ENCODE measurements at regions not wholly inside any gene's neighbourhood (a gene's known extent, or its start where the extent isn't known, plus 50 kb on each side); places are given as distances from the start of the nearest gene placed in this dataset.

- Histone ChIP-seq H3K27ac (no peak overlapping the region), H3K4me1 (peaks cover 0 to 2% (median under 1%) of the 10 kb centered on the region in 4 donors), H3K27me3 (no peaks in the 10 kb centered on the region), H3K36me3 (no peaks in the 10 kb centered on the region), H3K9me3 (no peaks in the 10 kb centered on the region), H3K4me3 (no peak overlapping the region)
- intact Hi-C loops (cut with DNase I; ENCODE audit: low total_unique reads): no loop called here
- TF ChIP-seq, protein P1, sequence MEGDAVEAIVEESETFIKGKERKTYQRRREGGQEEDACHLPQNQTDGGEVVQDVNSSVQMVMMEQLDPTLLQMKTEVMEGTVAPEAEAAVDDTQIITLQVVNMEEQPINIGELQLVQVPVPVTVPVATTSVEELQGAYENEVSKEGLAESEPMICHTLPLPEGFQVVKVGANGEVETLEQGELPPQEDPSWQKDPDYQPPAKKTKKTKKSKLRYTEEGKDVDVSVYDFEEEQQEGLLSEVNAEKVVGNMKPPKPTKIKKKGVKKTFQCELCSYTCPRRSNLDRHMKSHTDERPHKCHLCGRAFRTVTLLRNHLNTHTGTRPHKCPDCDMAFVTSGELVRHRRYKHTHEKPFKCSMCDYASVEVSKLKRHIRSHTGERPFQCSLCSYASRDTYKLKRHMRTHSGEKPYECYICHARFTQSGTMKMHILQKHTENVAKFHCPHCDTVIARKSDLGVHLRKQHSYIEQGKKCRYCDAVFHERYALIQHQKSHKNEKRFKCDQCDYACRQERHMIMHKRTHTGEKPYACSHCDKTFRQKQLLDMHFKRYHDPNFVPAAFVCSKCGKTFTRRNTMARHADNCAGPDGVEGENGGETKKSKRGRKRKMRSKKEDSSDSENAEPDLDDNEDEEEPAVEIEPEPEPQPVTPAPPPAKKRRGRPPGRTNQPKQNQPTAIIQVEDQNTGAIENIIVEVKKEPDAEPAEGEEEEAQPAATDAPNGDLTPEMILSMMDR (IDR thresholded peaks at IDR 0.05): no peak
- no peak for TF ChIP-seq POLR2A (IDR thresholded peaks at IDR 0.05)
- no peak for TF ChIP-seq EP300 (IDR thresholded peaks at IDR 0.05)
- TF ChIP-seq POLR2AphosphoS5 (IDR thresholded peaks at IDR 0.05): no peak
- no peak for DNase-seq
- 68 to 85% (median 80%) methylated on average over 4 of the region's 4 CpGs for WGBS, 5 donors
Measured at GRCh38 chr5:127235136-127235535, 55.5 kb upstream of the MEGF10 start.

GRCh38 chr5:127236254-127236653 lies 54.3 kb upstream of the MEGF10 start:
- WGBS, 5 donors: 68 to 81% (median 69%) methylated on average over 1 of the region's 1 CpG
- no peaks in the 10 kb centered on the region for H3K27me3 ChIP-seq
- intact Hi-C loops (cut with DNase I; ENCODE audit: low total_unique reads): no loop called here
- no peak for TF ChIP-seq EP300 (IDR thresholded peaks at IDR 0.05)
- no peaks in the 10 kb centered on the region for H3K9me3 ChIP-seq
- no peaks in the 10 kb centered on the region for H3K36me3 ChIP-seq
- no peak overlapping the region for H3K4me3 ChIP-seq
- no peaks in the 10 kb centered on the region for H3K4me1 ChIP-seq
- no peak overlapping the region for H3K27ac ChIP-seq
- DNase-seq: no peak

Small RNAs in the stretch of these regions (small RNA-seq; reads per million reads assigned to genes)
- gene AC011416.2: 0 reads per million in 4 donors
- 0 reads per million in 4 donors for gene MRPS5P3

Data from stomach (tissue), 8 donors.